Fibroblast of lung (primary cell): ENCODE measurements at regions not wholly inside any gene's neighbourhood (a gene's known extent, or its start where the extent isn't known, plus 50 kb on each side); places are given as distances from the start of the nearest gene placed in this dataset.
A peak's percentile ranks its signal among the peaks of the same experiment; 100 is the strongest.

Experiments
- DNase-seq, 2 donors: peaks; one replicate each; pipeline versions ENCODE4 v3.0.0 to v3.0.0-alpha.2; 2010; ENCODE audit warnings: low read depth in 2 of 2
- H2AFZ ChIP-seq: 2 replicates; pipeline ENCODE4 v1.5.1; 2012; ENCODE audit warnings: low read length, control low read depth, inconsistent platforms
- H3K27ac ChIP-seq: 2 replicates; pipeline ENCODE4 v1.5.1; 2011; ENCODE audit warnings: low read length, control low read depth; ENCODE audit not compliant: insufficient read depth
- H3K27me3 ChIP-seq: 2 replicates; pipeline ENCODE4 v1.5.1; 2011; ENCODE audit warnings: mild to moderate bottlenecking, low read length; ENCODE audit not compliant: control insufficient read depth, insufficient read depth
- H3K36me3 ChIP-seq: 2 replicates; pipeline ENCODE4 v1.5.1; 2011; ENCODE audit warnings: low read length; ENCODE audit not compliant: control insufficient read depth, insufficient read depth
- H3K4me1 ChIP-seq: 2 replicates; pipeline ENCODE4 v1.5.1; 2011; ENCODE audit warnings: low read length; ENCODE audit not compliant: control insufficient read depth, insufficient read depth; ENCODE audit errors: extremely low read depth
- H3K4me2 ChIP-seq: 2 replicates; pipeline ENCODE4 v1.5.1; 2011; ENCODE audit warnings: low read length, control low read depth; ENCODE audit not compliant: insufficient read depth; ENCODE audit errors: extremely low read depth
- H3K4me3 ChIP-seq, 4 experiments: fragments of 200-600 bp in 1 of 4; sonication (generic) in 1 of 4; replicated peaks in 1 of 4; 2 replicates each; pipeline ENCODE4 v1.5.1; 2011 to 2016; ENCODE audit warnings: low read length in 4 of 4, low read depth in 3 of 4, mild to moderate bottlenecking in 3 of 4, control low read depth in 2 of 4, inconsistent platforms in 1 of 4, mixed read lengths in 1 of 4; ENCODE audit not compliant: insufficient read depth in 1 of 4; ENCODE audit errors: control extremely low read depth in 1 of 4
- H3K79me2 ChIP-seq: 2 replicates; pipeline ENCODE4 v1.5.1; 2012; ENCODE audit warnings: mild to moderate bottlenecking, low read length, inconsistent platforms; ENCODE audit not compliant: control insufficient read depth, insufficient read depth
- H3K9ac ChIP-seq: 2 replicates; pipeline ENCODE4 v1.5.1; 2011; ENCODE audit warnings: mild to moderate bottlenecking, low read length, control low read depth; ENCODE audit not compliant: insufficient read depth
- H3K9me3 ChIP-seq: 2 replicates; pipeline ENCODE4 v1.5.1; 2012; ENCODE audit warnings: low read depth, low read length; ENCODE audit not compliant: control insufficient read depth, insufficient read depth
- H4K20me1 ChIP-seq: 2 replicates; pipeline ENCODE4 v1.5.1; 2011; ENCODE audit warnings: low read length; ENCODE audit not compliant: control insufficient read depth, insufficient read depth; ENCODE audit errors: extremely low read depth
- EZH2 ChIP-seq: IDR thresholded peaks from 2 replicates; pipeline ENCODE4 v1.5.1; 2012; ENCODE audit warnings: low read length, control low read depth, mild to moderate bottlenecking; ENCODE audit errors: missing control alignments
- TF ChIP-seq, protein P1 (sequence below), 2 donors: IDR thresholded peaks in 1 of 2; conservative IDR thresholded peaks in 1 of 2; 1 replicate in 1 of 2; 2 replicates in 1 of 2; pipeline ENCODE4 v1.5.1; 2011 to 2012; ENCODE audit warnings: low read length in 2 of 2, control low read depth in 1 of 2, inconsistent platforms in 1 of 2, low read depth in 1 of 2, mild to moderate bottlenecking in 1 of 2

- no peaks in the 10 kb centered on the region for H3K4me1 ChIP-seq
- no peaks in the 10 kb centered on the region for H3K27me3 ChIP-seq
- no peak overlapping the region for H3K4me3 ChIP-seq
- no peak overlapping the region for H3K4me2 ChIP-seq
- no peak overlapping the region for H3K9ac ChIP-seq
- no peaks in the 10 kb centered on the region for H3K9me3 ChIP-seq
- no peaks in the 10 kb centered on the region for H4K20me1 ChIP-seq
- H3K79me2 ChIP-seq = no peaks in the 10 kb centered on the region
- TF ChIP-seq, protein P1, sequence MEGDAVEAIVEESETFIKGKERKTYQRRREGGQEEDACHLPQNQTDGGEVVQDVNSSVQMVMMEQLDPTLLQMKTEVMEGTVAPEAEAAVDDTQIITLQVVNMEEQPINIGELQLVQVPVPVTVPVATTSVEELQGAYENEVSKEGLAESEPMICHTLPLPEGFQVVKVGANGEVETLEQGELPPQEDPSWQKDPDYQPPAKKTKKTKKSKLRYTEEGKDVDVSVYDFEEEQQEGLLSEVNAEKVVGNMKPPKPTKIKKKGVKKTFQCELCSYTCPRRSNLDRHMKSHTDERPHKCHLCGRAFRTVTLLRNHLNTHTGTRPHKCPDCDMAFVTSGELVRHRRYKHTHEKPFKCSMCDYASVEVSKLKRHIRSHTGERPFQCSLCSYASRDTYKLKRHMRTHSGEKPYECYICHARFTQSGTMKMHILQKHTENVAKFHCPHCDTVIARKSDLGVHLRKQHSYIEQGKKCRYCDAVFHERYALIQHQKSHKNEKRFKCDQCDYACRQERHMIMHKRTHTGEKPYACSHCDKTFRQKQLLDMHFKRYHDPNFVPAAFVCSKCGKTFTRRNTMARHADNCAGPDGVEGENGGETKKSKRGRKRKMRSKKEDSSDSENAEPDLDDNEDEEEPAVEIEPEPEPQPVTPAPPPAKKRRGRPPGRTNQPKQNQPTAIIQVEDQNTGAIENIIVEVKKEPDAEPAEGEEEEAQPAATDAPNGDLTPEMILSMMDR (conservative IDR thresholded peaks at IDR 0.05 in 1 of 2, IDR thresholded peaks at IDR 0.05 in 1 of 2; ENCODE audit: low read depth in 1 of 2, low read length in 2 of 2) = no peak
- no peak for DNase-seq
- no peak overlapping the region for H3K27ac ChIP-seq
- H2AFZ ChIP-seq = no peak overlapping the region
- H3K36me3 ChIP-seq = no peaks in the 10 kb centered on the region
Observed at GRCh38 chr4:128686810-128687209, 122.7 kb upstream of the JADE1 start.

GRCh38 chr4:128686032-128686465 lies 123.5 kb upstream of the JADE1 start:
- Histone ChIP-seq H3K9me3 (no peaks in the 10 kb centered on the region), H3K79me2 (no peaks in the 10 kb centered on the region), H3K9ac (no peak overlapping the region), H4K20me1 (no peaks in the 10 kb centered on the region), H3K4me1 (no peaks in the 10 kb centered on the region), H2AFZ (no peak overlapping the region), H3K36me3 (no peaks in the 10 kb centered on the region), H3K27me3 (no peaks in the 10 kb centered on the region), H3K4me3 (no peak overlapping the region), H3K27ac (no peak overlapping the region), H3K4me2 (no peak overlapping the region)
- no peak for TF ChIP-seq EZH2
- TF ChIP-seq, protein P1 (conservative IDR thresholded peaks at IDR 0.05 in 1 of 2, IDR thresholded peaks at IDR 0.05 in 1 of 2; ENCODE audit: low read depth in 1 of 2, low read length in 2 of 2) = no peak
- DNase-seq = peak; percentile 27 to 61

GRCh38 chr4:128684016-128684415 lies 125.5 kb upstream of the JADE1 start:
- TF ChIP-seq, protein P1 (conservative IDR thresholded peaks at IDR 0.05 in 1 of 2, IDR thresholded peaks at IDR 0.05 in 1 of 2; ENCODE audit: low read depth in 1 of 2, low read length in 2 of 2) = no peak
- no peak for TF ChIP-seq EZH2
- no peak for DNase-seq
- no peak overlapping the region for H2AFZ ChIP-seq

More at GRCh38 chr4:128684016-128684415, 125.5 kb upstream of the JADE1 start:
- Histone ChIP-seq H3K4me1 (no peaks in the 10 kb centered on the region), H3K9ac (no peak overlapping the region), H3K79me2 (no peaks in the 10 kb centered on the region), H3K9me3 (no peaks in the 10 kb centered on the region), H3K4me3 (no peak overlapping the region), H3K4me2 (no peak overlapping the region), H3K27me3 (no peaks in the 10 kb centered on the region), H3K27ac (no peak overlapping the region), H4K20me1 (no peaks in the 10 kb centered on the region), H3K36me3 (no peaks in the 10 kb centered on the region)
